DND-41 (cell line): ENCODE measurements at regions not wholly inside any gene's neighbourhood (a gene's known extent, or its start where the extent isn't known, plus 50 kb on each side); places are given as distances from the start of the nearest gene placed in this dataset.
A peak's percentile ranks its signal among the peaks of the same experiment; 100 is the strongest.
"Not testable (repeated sequence)": the region's sequence is repeated elsewhere in the genome, so short reads cannot be mapped to it uniquely, and the experiment has no call there.

Experiments
- ATAC-seq: fragments of 200-7000 bp; cut with Tn5 transposase; 3 replicates; pipeline ENCODE4 v1.9.1; 2021; ENCODE audit warnings: low read depth; ENCODE audit not compliant: insufficient read depth
- DNase-seq: peaks from one replicate; pipeline ENCODE4 v3.0.0-alpha.2; 2020
- H2AFZ ChIP-seq: 2 replicates; pipeline ENCODE4 v1.6.0; 2012; ENCODE audit warnings: low read depth, low read length
- H3K27ac ChIP-seq: 2 replicates; pipeline ENCODE4 v1.5.1; 2012; ENCODE audit warnings: low read length, inconsistent platforms
- H3K27me3 ChIP-seq: fragments of 200-600 bp; sonication (generic); 2 replicates; pipeline ENCODE4 v1.6.0; 2012; ENCODE audit warnings: low read length, mild to moderate bottlenecking, inconsistent platforms; ENCODE audit not compliant: insufficient read depth, poor library complexity
- H3K36me3 ChIP-seq: 2 replicates; pipeline ENCODE4 v1.5.1; 2012; ENCODE audit warnings: low read length, inconsistent platforms; ENCODE audit not compliant: insufficient read depth
- H3K4me1 ChIP-seq: 2 replicates; pipeline ENCODE4 v1.5.1; 2012; ENCODE audit warnings: mild to moderate bottlenecking, low read length; ENCODE audit not compliant: insufficient read depth
- H3K4me2 ChIP-seq: 2 replicates; pipeline ENCODE4 v1.6.0; 2012; ENCODE audit warnings: mild to moderate bottlenecking, moderate library complexity, low read length, inconsistent platforms; ENCODE audit not compliant: insufficient read depth
- H3K4me3 ChIP-seq, 2 experiments: fragments of 200-600 bp in 1 of 2; shearing (Covaris generic) in 1 of 2; 2 replicates each; pipeline ENCODE4 v1.5.1; 2012 to 2016; ENCODE audit warnings: inconsistent platforms in 2 of 2, low read length in 2 of 2, mild to moderate bottlenecking in 2 of 2, low read depth in 1 of 2, moderate library complexity in 1 of 2
- H3K79me2 ChIP-seq: 2 replicates; pipeline ENCODE4 v1.6.0; 2012; ENCODE audit warnings: low read length, inconsistent platforms; ENCODE audit not compliant: insufficient read depth
- H3K9ac ChIP-seq: 2 replicates; pipeline ENCODE4 v1.6.0; 2012; ENCODE audit warnings: low read depth, mild to moderate bottlenecking, inconsistent platforms, low read length, moderate library complexity
- H3K9me3 ChIP-seq: 2 replicates; pipeline ENCODE4 v1.5.1; 2012; ENCODE audit warnings: low read length, moderate library complexity, mild to moderate bottlenecking, inconsistent platforms; ENCODE audit not compliant: insufficient read depth, severe bottlenecking
- H4K20me1 ChIP-seq: 2 replicates; pipeline ENCODE4 v1.6.0; 2012; ENCODE audit warnings: low read length; ENCODE audit not compliant: insufficient read depth
- EZH2 ChIP-seq: IDR thresholded peaks from 3 replicates; pipeline ENCODE4 v1.6.1; 2012; ENCODE audit warnings: borderline replicate concordance, low read depth, mild to moderate bottlenecking, moderate library complexity, low read length, inconsistent platforms; ENCODE audit not compliant: severe bottlenecking
- TF ChIP-seq, protein P1 (sequence below): IDR thresholded peaks from 2 replicates; pipeline ENCODE4 v1.5.1; 2012; ENCODE audit warnings: borderline replicate concordance, low read length, moderate library complexity, mild to moderate bottlenecking; ENCODE audit not compliant: poor library complexity, severe bottlenecking; ENCODE audit errors: extremely low read depth

DNA sequence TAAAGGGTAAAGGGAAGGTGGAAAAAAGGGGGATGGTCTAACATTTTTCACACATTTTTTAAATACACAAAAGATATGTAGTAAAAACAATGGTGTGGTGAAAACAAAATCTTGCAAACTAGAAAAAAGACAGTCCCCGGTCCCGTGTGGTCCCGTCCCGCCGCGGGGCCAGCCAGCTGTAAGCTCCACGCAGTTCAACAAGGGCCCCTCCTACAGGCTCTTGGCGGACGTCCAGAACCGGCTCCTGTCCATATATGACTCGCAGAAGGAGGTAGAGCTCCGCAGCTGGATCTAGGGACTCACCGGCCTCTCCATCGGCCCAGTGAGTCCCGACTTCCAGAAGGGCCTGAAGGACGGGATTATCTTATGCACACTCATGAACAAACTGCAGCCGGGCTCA, 455.1 kb downstream of the TUBA3C start:
- not testable (repeated sequence) for H3K4me2 ChIP-seq, H3K36me3 ChIP-seq, H4K20me1 ChIP-seq, H3K9ac ChIP-seq, H3K4me1 ChIP-seq, H3K4me3 ChIP-seq, DNase-seq, H3K9me3 ChIP-seq, H3K27ac ChIP-seq, H2AFZ ChIP-seq, H3K27me3 ChIP-seq, ATAC-seq, H3K79me2 ChIP-seq

DNA sequence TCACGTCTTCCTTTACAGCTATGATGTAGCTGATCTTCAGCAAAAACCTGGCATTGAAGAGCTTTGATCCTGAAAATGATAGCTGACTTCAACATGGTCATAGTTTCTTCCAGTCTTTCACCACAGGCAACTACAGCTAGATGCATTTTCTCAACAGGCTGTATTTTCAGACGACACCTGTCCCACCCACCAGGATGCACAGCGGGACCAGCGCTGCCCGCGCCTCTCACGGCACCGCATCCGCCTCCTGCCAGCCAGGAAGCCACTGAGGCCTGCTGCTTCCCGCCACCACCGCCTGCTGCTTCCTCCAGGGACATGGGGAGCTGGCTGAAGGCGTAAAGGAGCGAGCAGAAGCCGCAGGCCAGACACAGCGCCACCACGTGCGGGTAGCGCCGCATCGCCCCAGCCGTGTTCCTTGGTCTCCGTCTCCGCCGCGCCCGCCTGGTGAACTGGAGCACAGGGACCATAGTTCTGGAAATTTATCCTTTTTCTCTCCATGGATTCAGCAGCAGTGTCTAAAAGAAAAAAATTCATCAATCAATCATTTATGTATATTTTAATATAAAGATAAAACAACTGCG, 456.3 kb downstream of the TUBA3C start:
- H3K4me1 ChIP-seq, ATAC-seq, H3K9me3 ChIP-seq, H2AFZ ChIP-seq, DNase-seq, H3K9ac ChIP-seq, H3K4me3 ChIP-seq, H3K27me3 ChIP-seq, H3K36me3 ChIP-seq, H3K79me2 ChIP-seq, H4K20me1 ChIP-seq, H3K27ac ChIP-seq, H3K4me2 ChIP-seq: not testable (repeated sequence)

DNA sequence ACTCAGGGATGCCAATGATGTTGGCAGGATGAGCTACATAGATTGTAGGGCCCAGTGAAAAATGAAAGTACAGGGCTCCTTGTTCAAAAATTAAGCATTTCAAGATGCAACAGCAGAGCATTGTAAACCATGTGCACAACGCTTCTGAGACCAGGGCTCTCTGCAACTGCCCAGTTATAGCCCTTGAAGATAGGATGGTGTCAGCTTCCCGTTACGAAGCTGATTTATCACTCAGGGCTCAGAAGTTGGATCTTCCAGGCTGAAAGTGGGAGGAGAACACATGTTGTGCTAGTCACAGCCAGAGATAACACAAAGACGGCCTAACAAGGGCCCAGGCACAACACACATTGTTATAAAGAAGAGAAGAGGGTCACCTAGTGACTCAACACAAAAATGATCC, 466.7 kb downstream of the TUBA3C start:
- H3K9ac ChIP-seq, result no peak overlapping the region
- no peaks in the 10 kb centered on the region for H3K36me3 ChIP-seq
- no peak overlapping the region for H3K4me2 ChIP-seq
- H3K27me3 ChIP-seq, result no peaks in the 10 kb centered on the region
- H3K4me1 ChIP-seq, result no peaks in the 10 kb centered on the region
- no peak overlapping the region for H3K27ac ChIP-seq
- no peaks in the 10 kb centered on the region for H3K79me2 ChIP-seq
- H3K9me3 ChIP-seq, result no peaks in the 10 kb centered on the region
- ATAC-seq (no peak), DNase-seq (no peak)
- TF ChIP-seq, protein P1, sequence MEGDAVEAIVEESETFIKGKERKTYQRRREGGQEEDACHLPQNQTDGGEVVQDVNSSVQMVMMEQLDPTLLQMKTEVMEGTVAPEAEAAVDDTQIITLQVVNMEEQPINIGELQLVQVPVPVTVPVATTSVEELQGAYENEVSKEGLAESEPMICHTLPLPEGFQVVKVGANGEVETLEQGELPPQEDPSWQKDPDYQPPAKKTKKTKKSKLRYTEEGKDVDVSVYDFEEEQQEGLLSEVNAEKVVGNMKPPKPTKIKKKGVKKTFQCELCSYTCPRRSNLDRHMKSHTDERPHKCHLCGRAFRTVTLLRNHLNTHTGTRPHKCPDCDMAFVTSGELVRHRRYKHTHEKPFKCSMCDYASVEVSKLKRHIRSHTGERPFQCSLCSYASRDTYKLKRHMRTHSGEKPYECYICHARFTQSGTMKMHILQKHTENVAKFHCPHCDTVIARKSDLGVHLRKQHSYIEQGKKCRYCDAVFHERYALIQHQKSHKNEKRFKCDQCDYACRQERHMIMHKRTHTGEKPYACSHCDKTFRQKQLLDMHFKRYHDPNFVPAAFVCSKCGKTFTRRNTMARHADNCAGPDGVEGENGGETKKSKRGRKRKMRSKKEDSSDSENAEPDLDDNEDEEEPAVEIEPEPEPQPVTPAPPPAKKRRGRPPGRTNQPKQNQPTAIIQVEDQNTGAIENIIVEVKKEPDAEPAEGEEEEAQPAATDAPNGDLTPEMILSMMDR, result no peak
- TF ChIP-seq EZH2, result no peak
- no peaks in the 10 kb centered on the region for H4K20me1 ChIP-seq
- no peak overlapping the region for H3K4me3 ChIP-seq
- H2AFZ ChIP-seq, result no peak overlapping the region

DNA sequence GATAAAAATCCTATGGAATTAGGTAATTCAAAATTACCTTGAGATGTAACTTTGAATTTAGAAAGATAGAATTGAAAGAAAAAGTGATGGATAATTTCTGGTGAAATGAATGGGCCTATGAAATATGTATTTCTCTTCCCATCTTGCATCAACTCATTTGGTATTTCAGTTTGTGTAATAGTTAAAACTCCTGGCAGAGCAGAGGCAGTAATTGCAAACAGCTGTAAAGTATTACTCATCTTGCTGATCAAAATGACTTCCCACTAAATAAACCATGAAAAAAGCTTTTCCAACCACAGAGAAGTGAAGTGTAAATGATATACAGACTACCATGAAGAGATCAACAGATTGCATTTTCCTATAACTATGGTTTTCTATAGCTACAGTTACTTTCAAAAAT, 471.0 kb downstream of the TUBA3C start:
- H2AFZ ChIP-seq, H3K4me2 ChIP-seq, H3K27ac ChIP-seq, H4K20me1 ChIP-seq, H3K4me1 ChIP-seq, H3K4me3 ChIP-seq, H3K79me2 ChIP-seq, H3K27me3 ChIP-seq, H3K36me3 ChIP-seq, H3K9ac ChIP-seq, DNase-seq, ATAC-seq, H3K9me3 ChIP-seq: not testable (repeated sequence)

DNA sequence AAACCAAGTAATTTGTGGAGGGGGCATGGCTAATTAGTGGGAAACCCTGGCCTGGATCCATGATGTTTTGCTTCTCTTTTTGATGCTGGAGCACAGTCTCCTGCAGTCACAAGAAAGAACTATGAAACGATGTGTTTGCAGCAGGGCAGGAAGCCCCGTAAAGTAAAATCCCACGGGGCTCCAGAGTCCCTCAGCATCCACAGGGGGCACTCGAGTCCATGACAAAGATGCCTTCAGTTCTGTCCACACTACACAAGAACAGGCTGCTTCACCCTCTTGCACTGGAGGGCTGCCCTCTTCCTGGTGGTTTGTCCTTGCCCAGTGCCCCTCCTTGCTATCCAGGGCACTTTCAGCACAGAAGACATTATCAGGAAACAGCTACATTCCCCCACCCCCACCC, 475.1 kb downstream of the TUBA3C start:
- not testable (repeated sequence) for H3K79me2 ChIP-seq, H3K36me3 ChIP-seq, H3K4me2 ChIP-seq, H2AFZ ChIP-seq, H3K27me3 ChIP-seq, H4K20me1 ChIP-seq, H3K9me3 ChIP-seq, H3K9ac ChIP-seq, H3K27ac ChIP-seq, H3K4me3 ChIP-seq, DNase-seq, H3K4me1 ChIP-seq
- TF ChIP-seq, protein P1, result peak; percentile 3
- peak; percentile 29; the same call in 1 of the 3 replicates for ATAC-seq

DNA sequence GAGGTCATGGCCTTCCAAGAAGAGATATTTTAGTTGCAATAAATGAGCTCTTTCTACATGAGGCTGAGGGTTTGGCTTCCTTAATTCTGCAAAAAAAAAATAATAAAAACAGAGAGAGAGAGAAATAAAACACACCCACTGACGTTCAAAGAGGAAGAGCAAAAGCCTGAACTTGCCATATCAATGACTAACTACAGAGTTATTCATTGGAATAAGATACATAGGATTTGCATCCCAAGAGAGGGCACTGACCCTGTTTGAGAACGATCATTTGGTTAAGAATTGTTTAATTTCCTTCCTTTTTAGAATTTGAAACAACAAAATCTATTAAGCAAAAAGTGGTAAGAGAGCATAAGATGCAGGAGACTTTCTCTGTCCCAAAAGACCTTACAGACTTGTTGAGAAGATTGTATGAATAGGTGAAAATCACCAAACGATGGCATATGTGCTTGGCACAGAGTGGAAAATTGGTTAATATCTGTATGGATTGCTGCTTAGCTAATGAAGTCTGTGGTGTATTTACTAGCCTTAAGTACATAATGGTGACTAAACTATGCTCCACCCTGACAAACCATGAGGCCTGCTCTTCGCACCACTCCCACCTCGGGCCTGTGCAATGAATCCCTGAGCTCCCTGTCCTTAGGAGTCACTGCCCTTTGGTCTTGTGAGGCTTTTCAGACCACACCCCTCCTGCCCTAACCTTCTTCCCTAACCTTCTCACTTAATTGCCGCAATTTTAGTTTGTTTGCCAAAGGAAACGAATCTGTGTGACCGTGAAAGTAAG, 479.0 kb downstream of the TUBA3C start:
- DNase-seq, H3K27ac ChIP-seq, H3K4me2 ChIP-seq, H3K27me3 ChIP-seq, ATAC-seq, H3K4me1 ChIP-seq, H3K9me3 ChIP-seq, H3K36me3 ChIP-seq, H2AFZ ChIP-seq, H3K79me2 ChIP-seq, H3K4me3 ChIP-seq, H4K20me1 ChIP-seq, H3K9ac ChIP-seq: not testable (repeated sequence)

DNA sequence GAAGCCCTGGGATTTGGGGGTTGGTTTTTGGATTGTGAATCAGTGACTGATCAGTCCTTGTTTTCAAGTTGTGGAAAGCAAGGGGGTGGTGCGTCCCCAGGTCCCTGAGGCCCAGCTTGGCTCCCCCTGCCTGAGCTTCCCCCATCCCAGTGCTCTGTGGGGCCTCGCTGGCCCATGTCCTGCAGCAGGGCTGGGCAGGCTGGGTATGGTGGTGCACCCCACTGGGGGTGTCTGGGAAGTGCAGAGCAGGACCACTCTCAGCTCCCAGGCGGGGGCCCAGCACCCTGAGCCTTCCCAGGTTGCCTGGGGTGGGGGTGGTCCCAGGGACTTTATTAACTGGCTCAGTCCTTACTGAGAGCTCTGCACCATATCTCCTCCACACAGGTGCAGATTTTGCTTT, 483.3 kb downstream of the TUBA3C start:
- H3K9ac ChIP-seq, H3K36me3 ChIP-seq, H2AFZ ChIP-seq, H3K27ac ChIP-seq, H3K79me2 ChIP-seq, DNase-seq, H4K20me1 ChIP-seq, H3K4me1 ChIP-seq, H3K4me3 ChIP-seq, ATAC-seq, H3K27me3 ChIP-seq, H3K9me3 ChIP-seq, H3K4me2 ChIP-seq: not testable (repeated sequence)
